ENCODE measurements at regions not wholly inside any gene's neighbourhood (a gene's known extent, or its start where the extent isn't known, plus 50 kb on each side); places are given as distances from the start of the nearest gene placed in this dataset.

DNA sequence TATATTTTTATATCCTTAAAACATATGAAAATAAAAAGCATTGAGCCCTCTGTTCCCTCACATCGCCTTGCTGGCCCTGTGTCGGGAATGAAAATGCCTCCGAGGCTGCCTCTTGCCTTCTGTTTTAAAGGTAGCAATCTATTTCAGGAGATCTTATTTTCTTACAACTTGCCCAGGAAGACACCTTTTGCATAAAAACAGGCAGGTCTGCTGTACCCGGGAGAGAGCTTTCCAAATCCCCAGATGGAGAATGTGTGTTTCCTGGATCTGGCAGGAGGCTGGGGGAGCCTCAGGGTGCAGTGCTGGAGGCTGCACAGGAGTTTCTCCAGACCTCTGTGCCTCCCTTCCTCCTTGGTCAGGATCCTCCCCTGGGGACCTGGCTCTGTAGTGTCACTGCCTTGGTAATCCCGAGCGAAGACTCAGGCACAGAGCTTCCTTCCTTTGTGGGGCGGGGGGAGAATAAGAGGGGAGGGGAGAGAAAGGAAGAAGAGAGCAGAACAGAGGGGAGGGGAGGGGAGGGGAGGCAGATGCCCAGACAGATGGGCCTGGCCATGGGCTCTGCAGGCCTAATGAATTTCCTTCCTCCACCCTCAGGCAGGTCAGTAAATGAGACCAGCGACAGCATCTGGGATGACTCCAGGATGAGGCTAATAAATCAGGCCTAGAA is 104.0 kb upstream of the BOD1 start:
- no peaks in the 10 kb centered on the region for H3K36me3 ChIP-seq (ENCODE audit: control insufficient read depth in 2 of 2, extremely low read depth in 1 of 2, insufficient read depth in 1 of 2, low read length in 1 of 2)
- H3K27me3 ChIP-seq (replicated peaks in 1 of 2; ENCODE audit: control insufficient read depth in 2 of 2, extremely low read depth in 1 of 2, insufficient read depth in 2 of 2, low read length in 1 of 2): peaks cover 0 to 26% of the 10 kb centered on the region in 2 experiments
- no peak overlapping the region for H3K27ac ChIP-seq (ENCODE audit: low read length)
- peaks cover 0 to under 1% (median 0%) of the 10 kb centered on the region in 3 donors for H3K9me3 Mint-ChIP-seq
- no peak overlapping the region for H3K4me3 ChIP-seq (ENCODE audit: control insufficient read depth in 1 of 2, extremely low read depth in 1 of 2, low read length in 1 of 2)
- WGBS (ENCODE audit: insufficient coverage): no CpG with 5 or more reads among the region's 8 CpGs
- H3K4me1 Mint-ChIP-seq: no peaks in the 10 kb centered on the region
- no peak for DNase-seq
- ChIA-PET POLR2A (interaction anchor here (0.6 kb wide), 2 partner anchors 58 to 142 kb away, joined by 3 to 8 read pairs; no protein-coding TSS in a partner anchor), CTCF (interaction anchor here in 1 of 2 donors (0.6 kb wide), 1 partner anchor 194 kb away, joined by 5 read pairs; no protein-coding TSS in a partner anchor)
- no peak overlapping the region for H3K27ac Mint-ChIP-seq
- peaks cover 10 to 19% of the 10 kb centered on the region in 2 donors for H3K27me3 Mint-ChIP-seq
- ATAC-seq (replicated peaks in 1 of 4): no peak
- H3K36me3 Mint-ChIP-seq: no peaks in the 10 kb centered on the region
- no peaks in the 10 kb centered on the region for H3K9me3 ChIP-seq
- no peak overlapping the region for H3K4me3 Mint-ChIP-seq
- H3K4me1 ChIP-seq (ENCODE audit: control insufficient read depth in 1 of 2, extremely low read depth in 1 of 2, insufficient read depth in 2 of 2, low read length in 2 of 2): no peaks in the 10 kb centered on the region

DNA sequence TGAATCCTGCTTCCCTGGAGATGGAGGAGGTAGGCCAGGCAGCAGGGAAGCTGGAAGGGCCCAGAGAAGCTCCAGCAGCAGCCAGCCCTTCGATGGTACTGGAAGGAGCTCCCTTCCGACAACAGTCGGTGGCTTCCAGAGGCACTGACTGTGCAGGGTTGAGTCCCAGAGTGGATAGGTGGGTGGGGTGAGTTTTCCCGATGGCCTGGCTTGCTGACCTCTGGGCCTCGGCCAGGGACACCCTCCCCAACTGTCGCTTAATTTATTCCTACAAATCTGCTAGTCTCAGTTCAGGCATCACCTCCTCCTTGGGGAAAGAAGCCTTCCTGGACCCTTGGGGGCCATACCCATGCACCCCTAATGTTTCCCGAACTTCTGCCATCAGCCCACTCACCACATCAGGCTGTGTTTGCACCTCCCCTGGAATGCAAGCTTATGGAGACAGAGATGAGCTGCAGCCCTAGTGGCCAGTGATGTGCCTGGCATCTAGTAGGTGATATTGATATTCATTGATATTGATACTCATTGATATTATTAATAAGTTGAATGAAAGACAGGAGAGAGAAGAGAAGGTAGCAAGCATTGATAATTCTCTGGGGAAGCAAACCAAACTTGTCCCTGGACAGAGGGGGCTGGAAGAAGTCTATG is 104.6 kb upstream of the BOD1 start:
- Histone ChIP-seq H3K4me1 (ENCODE audit: control insufficient read depth in 1 of 2, extremely low read depth in 1 of 2, insufficient read depth in 2 of 2, low read length in 2 of 2) (no peaks in the 10 kb centered on the region), H3K27ac (ENCODE audit: low read length) (no peak overlapping the region), H3K9me3 (no peaks in the 10 kb centered on the region), H3K27me3 (replicated peaks in 1 of 2; ENCODE audit: control insufficient read depth in 2 of 2, extremely low read depth in 1 of 2, insufficient read depth in 2 of 2, low read length in 1 of 2) (peaks cover 0 to 26% of the 10 kb centered on the region in 2 experiments), H3K36me3 (ENCODE audit: control insufficient read depth in 2 of 2, extremely low read depth in 1 of 2, insufficient read depth in 1 of 2, low read length in 1 of 2) (no peaks in the 10 kb centered on the region), H3K4me3 (ENCODE audit: control insufficient read depth in 1 of 2, extremely low read depth in 1 of 2, low read length in 1 of 2) (no peak overlapping the region)
- peaks cover 10 to 19% of the 10 kb centered on the region in 2 donors for H3K27me3 Mint-ChIP-seq
- ChIA-PET CTCF (no interaction called here), POLR2A (interaction anchor here in 1 of 2 donors (0.6 kb wide), 1 partner anchor 57 kb away, joined by 3 read pairs; no protein-coding TSS in a partner anchor)
- peaks cover 0 to 7% (median 0%) of the 10 kb centered on the region in 3 donors for H3K9me3 Mint-ChIP-seq
- no peak overlapping the region for H3K4me3 Mint-ChIP-seq
- no peak overlapping the region for H3K27ac Mint-ChIP-seq
- WGBS (ENCODE audit: insufficient coverage): 77% methylated on average over 2 of the region's 7 CpGs
- no peaks in the 10 kb centered on the region for H3K4me1 Mint-ChIP-seq
- ATAC-seq (replicated peaks in 1 of 4) (no peak), DNase-seq (no peak)
- H3K36me3 Mint-ChIP-seq: no peaks in the 10 kb centered on the region

GRCh38 chr5:173721601-173722232 is 105.3 kb upstream of the BOD1 start:
- ChIA-PET POLR2A (no interaction called here), CTCF (no interaction called here)
- Mint-ChIP-seq H3K4me3 (no peak overlapping the region), H3K4me1 (no peaks in the 10 kb centered on the region), H3K27me3 (peaks cover 10 to 19% of the 10 kb centered on the region in 2 donors), H3K27ac (no peak overlapping the region), H3K36me3 (no peaks in the 10 kb centered on the region), H3K9me3 (peaks cover 0 to 7% (median 0%) of the 10 kb centered on the region in 3 donors)
- Histone ChIP-seq H3K27me3 (replicated peaks in 1 of 2; ENCODE audit: control insufficient read depth in 2 of 2, extremely low read depth in 1 of 2, insufficient read depth in 2 of 2, low read length in 1 of 2) (peaks cover 0 to 26% of the 10 kb centered on the region in 2 experiments), H3K4me1 (ENCODE audit: control insufficient read depth in 1 of 2, extremely low read depth in 1 of 2, insufficient read depth in 2 of 2, low read length in 2 of 2) (no peaks in the 10 kb centered on the region), H3K4me3 (ENCODE audit: control insufficient read depth in 1 of 2, extremely low read depth in 1 of 2, low read length in 1 of 2) (no peak overlapping the region), H3K27ac (ENCODE audit: low read length) (no peak overlapping the region), H3K36me3 (ENCODE audit: control insufficient read depth in 2 of 2, extremely low read depth in 1 of 2, insufficient read depth in 1 of 2, low read length in 1 of 2) (no peaks in the 10 kb centered on the region), H3K9me3 (no peaks in the 10 kb centered on the region)
- DNase-seq (no peak), ATAC-seq (replicated peaks in 1 of 4) (no peak)
- WGBS (ENCODE audit: insufficient coverage): 94% methylated on average over 8 of the region's 10 CpGs

DNA sequence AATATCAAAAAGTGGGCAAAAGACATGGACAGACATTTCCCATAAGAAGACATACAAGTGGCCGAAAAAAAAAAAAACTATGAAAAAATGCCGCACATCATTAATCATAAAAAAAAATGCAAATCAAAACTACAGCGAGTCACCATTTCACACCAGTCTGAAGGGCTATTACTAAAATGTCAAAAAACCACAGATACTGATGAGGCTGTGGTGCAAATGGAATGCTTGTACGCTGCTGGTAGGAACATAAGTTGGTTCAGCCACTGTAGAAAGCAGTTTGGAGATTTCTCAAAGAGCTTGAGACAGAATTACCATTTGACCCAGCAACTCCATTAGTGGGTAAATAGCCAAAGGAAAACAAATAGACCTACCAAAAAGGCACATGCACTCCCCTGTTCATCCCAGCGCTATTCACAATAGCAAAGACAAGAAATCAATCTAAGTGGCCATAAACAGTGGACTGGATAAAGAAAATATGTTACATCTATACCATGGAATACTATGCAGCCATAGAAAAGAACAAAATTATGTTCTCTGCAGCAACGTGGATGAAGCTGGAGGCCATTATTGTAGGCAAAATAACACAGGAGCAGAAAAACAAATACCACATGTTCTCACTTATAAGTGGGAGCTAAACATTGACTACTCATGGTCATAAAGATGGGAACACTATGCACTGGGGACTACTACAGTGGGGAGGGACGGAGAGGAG is 110.6 kb upstream of the BOD1 start:
- H3K9me3 ChIP-seq: no peaks in the 10 kb centered on the region
- no peak for ATAC-seq (replicated peaks in 1 of 4)
- Mint-ChIP-seq H3K27ac (no peak overlapping the region), H3K4me3 (no peak overlapping the region), H3K27me3 (peaks cover 3 to 10% of the 10 kb centered on the region in 2 donors), H3K9me3 (peaks cover 0 to 7% (median 0%) of the 10 kb centered on the region in 3 donors), H3K4me1 (no peaks in the 10 kb centered on the region), H3K36me3 (no peaks in the 10 kb centered on the region)
- H3K4me3 ChIP-seq (ENCODE audit: control insufficient read depth in 1 of 2, extremely low read depth in 1 of 2, low read length in 1 of 2): no peak overlapping the region
- POLR2A ChIA-PET: no interaction called here
- no CpG with 5 or more reads among the region's 7 CpGs for WGBS (ENCODE audit: insufficient coverage)
- H3K4me1 ChIP-seq (ENCODE audit: control insufficient read depth in 1 of 2, extremely low read depth in 1 of 2, insufficient read depth in 2 of 2, low read length in 2 of 2): no peaks in the 10 kb centered on the region
- H3K27ac ChIP-seq (ENCODE audit: low read length): no peak overlapping the region
- DNase-seq: no peak
- no peaks in the 10 kb centered on the region for H3K36me3 ChIP-seq (ENCODE audit: control insufficient read depth in 2 of 2, extremely low read depth in 1 of 2, insufficient read depth in 1 of 2, low read length in 1 of 2)
- CTCF ChIA-PET: interaction anchor here in 1 of 2 donors (0.7 kb wide), 1 partner anchor 1075 kb away, joined by 4 read pairs; no protein-coding TSS in a partner anchor
- H3K27me3 ChIP-seq (replicated peaks in 1 of 2; ENCODE audit: control insufficient read depth in 2 of 2, extremely low read depth in 1 of 2, insufficient read depth in 2 of 2, low read length in 1 of 2): peaks cover 0 to 12% of the 10 kb centered on the region in 2 experiments

- WGBS (ENCODE audit: insufficient coverage): 82% methylated on average over 7 of the region's 9 CpGs
- H3K4me3 Mint-ChIP-seq: no peak overlapping the region
- H3K36me3 Mint-ChIP-seq: no peaks in the 10 kb centered on the region
- H3K27me3 Mint-ChIP-seq: peaks cover 3% of the 10 kb centered on the region in 2 donors
- Histone ChIP-seq H3K4me3 (ENCODE audit: control insufficient read depth in 1 of 2, extremely low read depth in 1 of 2, low read length in 1 of 2) (no peak overlapping the region), H3K4me1 (ENCODE audit: control insufficient read depth in 1 of 2, extremely low read depth in 1 of 2, insufficient read depth in 2 of 2, low read length in 2 of 2) (no peaks in the 10 kb centered on the region), H3K9me3 (no peaks in the 10 kb centered on the region), H3K27ac (ENCODE audit: low read length) (no peak overlapping the region), H3K27me3 (replicated peaks in 1 of 2; ENCODE audit: control insufficient read depth in 2 of 2, extremely low read depth in 1 of 2, insufficient read depth in 2 of 2, low read length in 1 of 2) (peaks cover 0 to 3% of the 10 kb centered on the region in 2 experiments), H3K36me3 (ENCODE audit: control insufficient read depth in 2 of 2, extremely low read depth in 1 of 2, insufficient read depth in 1 of 2, low read length in 1 of 2) (no peaks in the 10 kb centered on the region)
- H3K27ac Mint-ChIP-seq: no peak overlapping the region
- no peaks in the 10 kb centered on the region for H3K4me1 Mint-ChIP-seq
- DNase-seq: no peak
- no peak for ATAC-seq (replicated peaks in 1 of 4)
- peaks cover 0 to 7% (median 0%) of the 10 kb centered on the region in 3 donors for H3K9me3 Mint-ChIP-seq
- CTCF ChIA-PET: no interaction called here
- POLR2A ChIA-PET: no interaction called here
Measured at GRCh38 chr5:173727839-173728778, 111.7 kb upstream of the BOD1 start.

Data from T-cell (primary cell).